OCI-LY7 (cell line): ENCODE measurements at regions not wholly inside any gene's neighbourhood (a gene's known extent, or its start where the extent isn't known, plus 50 kb on each side); places are given as distances from the start of the nearest gene placed in this dataset.

Experiments
- CTCF ChIP-seq: fragments of 200-600 bp; sonication (generic); conservative IDR thresholded peaks from 2 replicates; pipeline ENCODE4 v1.5.1; 2014; ENCODE audit warnings: mild to moderate bottlenecking, antibody characterized with exemption, low read length, moderate library complexity, mixed read lengths
- EZH2phosphoT487 ChIP-seq: fragments of 200-600 bp; sonication (generic); IDR thresholded peaks from 2 replicates; pipeline ENCODE4 v1.6.1; 2018; ENCODE audit warnings: low read depth, borderline replicate concordance, mild to moderate bottlenecking, mixed run types, antibody characterized with exemption, low read length, moderate library complexity, mixed read lengths

DNA sequence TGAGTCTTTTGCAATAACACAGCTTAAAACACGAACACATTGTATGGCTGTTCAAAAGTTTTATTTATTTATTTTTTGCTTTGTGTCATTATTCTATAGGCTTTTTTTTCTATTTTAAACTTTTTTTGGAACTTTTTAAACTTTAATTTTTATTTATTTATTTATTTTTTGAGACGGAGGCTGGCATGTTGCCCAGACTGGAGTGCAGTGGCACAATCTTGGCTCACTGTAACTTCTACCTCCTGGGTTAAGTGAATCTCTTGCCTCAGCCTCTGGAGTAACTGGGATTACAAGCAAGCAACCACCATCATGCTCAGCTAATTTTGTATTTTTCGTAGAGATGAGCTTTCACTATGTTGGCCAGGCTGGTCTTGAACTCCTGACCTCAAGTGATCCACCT is 88.3 kb upstream of the GADD45A start:
- TF ChIP-seq CTCF (no peak), EZH2phosphoT487 (no peak)
